Thyroid gland (tissue), 4 donors: ENCODE measurements at regions not wholly inside any gene's neighbourhood (a gene's known extent, or its start where the extent isn't known, plus 50 kb on each side); places are given as distances from the start of the nearest gene placed in this dataset.

Source experiments
- POLR2A ChIP-seq, 2 donors: fragments of 450-650 bp; IDR thresholded peaks; one replicate each; pipeline ENCODE4 v1.6.1; 2017; ENCODE audit warnings: antibody characterized with exemption in 2 of 2, mild to moderate bottlenecking in 2 of 2, moderate library complexity in 1 of 2
- TF ChIP-seq, protein P1 (sequence below), 6 experiments: fragments of 200-600 bp in 3 of 6; fragments of 450-650 bp in 3 of 6; sonication (generic) in 3 of 6; IDR thresholded peaks; one replicate each; pipeline ENCODE4 v1.5.1; 2016 to 2019; ENCODE audit warnings: antibody characterized with exemption in 6 of 6, mild to moderate bottlenecking in 2 of 6, inconsistent platforms in 1 of 6, moderate library complexity in 1 of 6

DNA sequence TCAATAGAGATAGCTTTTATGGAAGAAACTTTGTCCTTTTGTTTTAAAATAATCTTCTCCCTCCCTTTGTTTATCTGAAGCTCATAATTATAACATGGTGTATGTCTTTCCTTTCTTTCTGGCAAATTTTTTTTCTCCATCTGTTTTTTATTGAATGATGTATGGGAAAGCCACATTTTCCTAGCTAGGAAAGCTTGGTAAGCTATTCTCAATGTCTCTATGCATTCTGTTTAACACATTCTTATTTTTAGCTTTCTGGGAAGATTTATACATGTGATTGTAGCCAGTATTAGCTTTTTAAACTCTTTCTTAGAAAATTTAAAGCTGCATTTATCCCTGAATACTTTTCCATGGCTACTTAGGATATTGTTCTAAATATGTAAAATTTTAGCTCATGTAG is 124.9 kb upstream of the CSNK1A1L start:
- TF ChIP-seq, protein P1, sequence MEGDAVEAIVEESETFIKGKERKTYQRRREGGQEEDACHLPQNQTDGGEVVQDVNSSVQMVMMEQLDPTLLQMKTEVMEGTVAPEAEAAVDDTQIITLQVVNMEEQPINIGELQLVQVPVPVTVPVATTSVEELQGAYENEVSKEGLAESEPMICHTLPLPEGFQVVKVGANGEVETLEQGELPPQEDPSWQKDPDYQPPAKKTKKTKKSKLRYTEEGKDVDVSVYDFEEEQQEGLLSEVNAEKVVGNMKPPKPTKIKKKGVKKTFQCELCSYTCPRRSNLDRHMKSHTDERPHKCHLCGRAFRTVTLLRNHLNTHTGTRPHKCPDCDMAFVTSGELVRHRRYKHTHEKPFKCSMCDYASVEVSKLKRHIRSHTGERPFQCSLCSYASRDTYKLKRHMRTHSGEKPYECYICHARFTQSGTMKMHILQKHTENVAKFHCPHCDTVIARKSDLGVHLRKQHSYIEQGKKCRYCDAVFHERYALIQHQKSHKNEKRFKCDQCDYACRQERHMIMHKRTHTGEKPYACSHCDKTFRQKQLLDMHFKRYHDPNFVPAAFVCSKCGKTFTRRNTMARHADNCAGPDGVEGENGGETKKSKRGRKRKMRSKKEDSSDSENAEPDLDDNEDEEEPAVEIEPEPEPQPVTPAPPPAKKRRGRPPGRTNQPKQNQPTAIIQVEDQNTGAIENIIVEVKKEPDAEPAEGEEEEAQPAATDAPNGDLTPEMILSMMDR (IDR thresholded peaks at IDR 0.05): no peak
- no peak for TF ChIP-seq POLR2A (IDR thresholded peaks at IDR 0.05)
